AG09309 (cell line): ENCODE measurements at regions not wholly inside any gene's neighbourhood (a gene's known extent, or its start where the extent isn't known, plus 50 kb on each side); places are given as distances from the start of the nearest gene placed in this dataset.

Source experiments
- DNase-seq: peaks from one replicate; pipeline ENCODE4 v3.0.0-alpha.2; 2010; ENCODE audit warnings: low read depth
- H3K4me3 ChIP-seq: 2 replicates; pipeline ENCODE4 v1.5.1; 2011; ENCODE audit warnings: mild to moderate bottlenecking, low read depth, low read length, moderate library complexity; ENCODE audit not compliant: control insufficient read depth
- TF ChIP-seq, protein P1 (sequence below): IDR thresholded peaks from 2 replicates; pipeline ENCODE4 v1.5.1; 2011; ENCODE audit warnings: mild to moderate bottlenecking, low read depth, low read length, inconsistent platforms; ENCODE audit not compliant: insufficient read depth, control insufficient read depth; ENCODE audit errors: missing control alignments

DNA sequence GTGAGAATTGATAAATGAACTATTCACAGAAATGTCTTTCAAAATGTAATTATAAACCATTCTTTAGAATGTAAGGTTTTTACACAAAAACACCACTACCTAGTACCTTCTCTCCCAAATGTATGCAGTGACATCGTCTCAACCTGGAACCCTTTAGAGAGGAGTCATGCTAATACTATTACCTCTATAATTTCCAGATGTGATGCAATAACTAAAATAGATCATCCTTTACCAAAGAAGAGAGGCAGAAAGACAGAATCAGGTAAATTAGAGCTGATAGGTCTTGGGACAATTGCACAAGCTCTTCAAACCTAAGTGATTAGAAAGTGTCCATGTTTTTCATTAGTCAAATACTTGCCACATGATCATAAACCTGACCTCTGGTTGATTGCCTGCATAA, 96.7 kb downstream of the HDGFL1 start:
- TF ChIP-seq, protein P1, sequence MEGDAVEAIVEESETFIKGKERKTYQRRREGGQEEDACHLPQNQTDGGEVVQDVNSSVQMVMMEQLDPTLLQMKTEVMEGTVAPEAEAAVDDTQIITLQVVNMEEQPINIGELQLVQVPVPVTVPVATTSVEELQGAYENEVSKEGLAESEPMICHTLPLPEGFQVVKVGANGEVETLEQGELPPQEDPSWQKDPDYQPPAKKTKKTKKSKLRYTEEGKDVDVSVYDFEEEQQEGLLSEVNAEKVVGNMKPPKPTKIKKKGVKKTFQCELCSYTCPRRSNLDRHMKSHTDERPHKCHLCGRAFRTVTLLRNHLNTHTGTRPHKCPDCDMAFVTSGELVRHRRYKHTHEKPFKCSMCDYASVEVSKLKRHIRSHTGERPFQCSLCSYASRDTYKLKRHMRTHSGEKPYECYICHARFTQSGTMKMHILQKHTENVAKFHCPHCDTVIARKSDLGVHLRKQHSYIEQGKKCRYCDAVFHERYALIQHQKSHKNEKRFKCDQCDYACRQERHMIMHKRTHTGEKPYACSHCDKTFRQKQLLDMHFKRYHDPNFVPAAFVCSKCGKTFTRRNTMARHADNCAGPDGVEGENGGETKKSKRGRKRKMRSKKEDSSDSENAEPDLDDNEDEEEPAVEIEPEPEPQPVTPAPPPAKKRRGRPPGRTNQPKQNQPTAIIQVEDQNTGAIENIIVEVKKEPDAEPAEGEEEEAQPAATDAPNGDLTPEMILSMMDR, result no peak
- DNase-seq, result no peak
- H3K4me3 ChIP-seq, result no peak overlapping the region

DNA sequence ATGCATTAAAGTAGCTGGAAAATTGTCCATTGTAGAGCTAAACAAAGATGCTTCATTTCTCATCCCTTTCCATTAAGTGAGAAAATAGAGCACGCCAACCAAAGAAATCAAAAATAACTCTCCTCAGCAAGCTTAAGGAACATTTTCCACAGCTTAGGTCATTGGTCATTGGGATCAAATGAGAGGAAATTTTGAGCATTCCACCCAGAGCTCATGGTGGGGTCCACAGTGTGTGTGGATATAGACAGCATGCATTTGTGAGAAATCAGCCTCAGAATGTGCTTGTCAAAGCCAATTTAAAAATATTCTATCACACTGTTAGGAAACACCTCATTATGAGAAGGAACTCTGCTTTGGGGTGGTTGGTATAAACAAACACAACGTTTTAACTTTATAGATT, 97.2 kb downstream of the HDGFL1 start:
- no peak overlapping the region for H3K4me3 ChIP-seq
- DNase-seq, result no peak
- TF ChIP-seq, protein P1, result no peak

DNA sequence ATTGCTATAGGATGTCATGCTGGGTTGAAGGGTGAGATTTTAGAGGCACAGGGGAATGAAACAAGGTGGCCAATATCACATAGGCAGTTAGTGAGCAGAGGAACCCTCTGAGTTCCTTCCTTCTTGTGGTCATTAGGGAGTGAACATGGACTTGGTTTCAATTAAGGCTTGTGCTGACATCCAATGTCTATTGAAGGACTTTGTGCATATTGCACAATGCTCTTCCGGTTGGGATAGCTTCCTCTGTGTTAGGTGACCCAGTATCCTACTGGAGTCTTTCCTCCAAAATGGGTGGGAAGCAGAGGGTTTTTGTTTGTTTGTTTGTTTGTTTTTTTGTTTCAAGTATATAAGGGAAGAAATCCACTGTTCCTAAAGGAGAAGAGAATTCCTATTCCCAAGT, 98.5 kb downstream of the HDGFL1 start:
- TF ChIP-seq, protein P1, result no peak
- DNase-seq, result no peak
- no peak overlapping the region for H3K4me3 ChIP-seq

DNA sequence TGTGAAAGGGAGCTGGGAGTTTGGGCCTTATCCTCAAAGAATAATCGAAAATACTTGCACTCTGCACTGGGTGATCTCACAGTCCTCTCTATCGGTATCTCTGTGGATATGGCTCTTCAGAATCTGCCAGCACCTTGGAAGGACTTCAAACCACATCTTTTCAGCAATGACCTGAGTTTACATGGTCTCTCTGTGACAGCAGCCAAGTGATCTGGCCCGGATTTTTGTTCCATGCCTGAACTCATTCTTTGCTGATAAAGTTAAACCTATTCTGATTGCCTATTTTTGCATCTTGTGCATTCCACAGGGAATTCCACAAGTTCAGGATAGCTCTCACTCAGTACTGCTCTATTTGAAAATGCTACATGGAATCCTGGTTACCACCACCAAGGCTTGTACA, 98.9 kb downstream of the HDGFL1 start:
- H3K4me3 ChIP-seq, result no peak overlapping the region
- no peak for DNase-seq
- TF ChIP-seq, protein P1, result no peak

DNA sequence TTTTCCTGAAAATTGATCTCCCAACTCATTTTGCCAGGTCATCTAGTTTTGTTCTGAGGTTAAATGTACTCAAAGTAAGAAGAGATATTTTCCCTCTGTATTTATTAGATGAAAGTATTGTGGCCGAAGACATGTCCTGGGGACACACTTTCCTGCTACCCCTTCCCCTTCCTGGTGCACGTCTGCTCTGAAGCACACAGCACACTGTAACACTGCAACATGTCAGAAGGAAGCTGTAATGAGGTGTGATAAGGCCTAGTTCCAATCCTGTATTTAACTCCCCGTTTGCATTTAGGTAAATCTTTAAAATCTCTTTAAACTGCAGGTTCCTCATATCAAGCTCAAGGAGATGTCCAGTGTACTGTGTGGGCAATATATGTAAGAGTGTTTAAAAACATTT, 99.4 kb downstream of the HDGFL1 start:
- H3K4me3 ChIP-seq, result no peak overlapping the region
- DNase-seq, result no peak
- TF ChIP-seq, protein P1, result no peak

DNA sequence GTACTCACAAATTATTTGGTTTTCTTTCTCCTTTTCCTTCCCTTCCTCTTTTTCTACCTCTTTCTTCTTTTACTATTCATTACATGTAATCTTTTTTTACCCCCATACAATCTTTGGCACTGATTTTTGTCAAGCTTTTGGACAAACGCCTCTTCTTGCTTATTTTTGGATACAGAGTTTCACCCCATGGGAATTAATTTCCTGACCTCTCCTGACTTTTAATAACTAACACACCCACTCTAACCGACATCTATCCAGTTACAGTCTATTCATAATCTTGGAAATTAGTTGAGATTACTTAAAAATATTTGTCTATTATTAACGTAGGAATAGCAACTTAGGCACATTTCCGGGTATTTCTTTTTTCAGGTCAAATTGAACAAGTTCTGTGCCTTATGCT, 101.2 kb downstream of the HDGFL1 start:
- H3K4me3 ChIP-seq, result no peak overlapping the region
- no peak for DNase-seq
- TF ChIP-seq, protein P1, result no peak

DNA sequence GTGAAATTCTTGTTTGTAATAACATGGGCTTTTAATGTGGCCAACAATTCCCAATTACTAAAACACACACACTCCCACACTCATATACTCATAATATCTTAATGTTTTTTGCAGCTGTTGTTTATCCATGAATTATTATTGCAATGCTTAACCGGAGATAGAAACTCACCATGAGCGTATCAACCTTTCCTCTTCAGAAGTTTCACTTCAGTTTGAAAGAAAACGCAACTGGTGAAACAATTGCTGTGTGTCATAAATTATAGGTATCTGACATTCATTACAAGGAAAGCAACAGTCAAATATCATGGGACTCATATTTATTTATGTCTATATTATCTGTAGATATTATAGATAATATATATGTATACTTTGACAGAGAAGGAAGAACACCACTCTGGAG, 104.1 kb downstream of the HDGFL1 start:
- TF ChIP-seq, protein P1, result no peak
- DNase-seq, result no peak
- H3K4me3 ChIP-seq, result no peak overlapping the region
